ENCODE measurements at regions not wholly inside any gene's neighbourhood (a gene's known extent, or its start where the extent isn't known, plus 50 kb on each side); places are given as distances from the start of the nearest gene placed in this dataset.

DNA sequence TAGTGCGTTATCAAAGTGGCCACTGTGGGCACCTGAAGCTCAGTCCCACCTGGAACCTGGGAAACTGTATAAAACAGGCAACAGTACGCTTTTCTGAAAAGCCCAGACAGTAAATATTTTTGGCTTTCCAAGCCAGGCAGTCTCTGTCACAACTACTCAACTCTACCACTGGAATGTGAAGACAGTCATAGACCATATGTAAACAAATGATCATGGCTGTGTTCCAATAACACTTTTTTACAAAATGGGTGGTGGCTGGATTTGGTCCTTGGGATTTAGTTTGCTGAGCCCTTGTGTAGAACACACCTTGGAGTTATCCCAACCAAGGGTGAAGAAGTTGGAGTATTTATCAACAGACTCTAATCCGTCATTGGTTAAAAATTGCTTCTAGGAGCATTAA lies 259.9 kb downstream of the SKIDA1 start:
- TF ChIP-seq, protein P1, sequence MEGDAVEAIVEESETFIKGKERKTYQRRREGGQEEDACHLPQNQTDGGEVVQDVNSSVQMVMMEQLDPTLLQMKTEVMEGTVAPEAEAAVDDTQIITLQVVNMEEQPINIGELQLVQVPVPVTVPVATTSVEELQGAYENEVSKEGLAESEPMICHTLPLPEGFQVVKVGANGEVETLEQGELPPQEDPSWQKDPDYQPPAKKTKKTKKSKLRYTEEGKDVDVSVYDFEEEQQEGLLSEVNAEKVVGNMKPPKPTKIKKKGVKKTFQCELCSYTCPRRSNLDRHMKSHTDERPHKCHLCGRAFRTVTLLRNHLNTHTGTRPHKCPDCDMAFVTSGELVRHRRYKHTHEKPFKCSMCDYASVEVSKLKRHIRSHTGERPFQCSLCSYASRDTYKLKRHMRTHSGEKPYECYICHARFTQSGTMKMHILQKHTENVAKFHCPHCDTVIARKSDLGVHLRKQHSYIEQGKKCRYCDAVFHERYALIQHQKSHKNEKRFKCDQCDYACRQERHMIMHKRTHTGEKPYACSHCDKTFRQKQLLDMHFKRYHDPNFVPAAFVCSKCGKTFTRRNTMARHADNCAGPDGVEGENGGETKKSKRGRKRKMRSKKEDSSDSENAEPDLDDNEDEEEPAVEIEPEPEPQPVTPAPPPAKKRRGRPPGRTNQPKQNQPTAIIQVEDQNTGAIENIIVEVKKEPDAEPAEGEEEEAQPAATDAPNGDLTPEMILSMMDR (conservative IDR thresholded peaks at IDR 0.05 in 1 of 2, IDR thresholded peaks at IDR 0.05 in 1 of 2; ENCODE audit: extremely low read depth in 1 of 2, insufficient read depth in 1 of 2, low read depth in 1 of 2, low read length in 2 of 2): no peak
- TF ChIP-seq EZH2 (IDR thresholded peaks at IDR 0.05; ENCODE audit: borderline replicate concordance, low read length): no peak

Measured in mammary epithelial cell (primary cell).